HG03095 (cell line): ENCODE measurements at regions not wholly inside any gene's neighbourhood (a gene's known extent, or its start where the extent isn't known, plus 50 kb on each side); places are given as distances from the start of the nearest gene placed in this dataset.
"Not testable (repeated sequence)": the region's sequence is repeated elsewhere in the genome, so short reads cannot be mapped to it uniquely, and the experiment has no call there.

Source experiments
- ATAC-seq: cut with Tn5 transposase; IDR thresholded peaks from one replicate; pipeline ENCODE4 v1.9.1; 2021; ENCODE audit warnings: moderate library complexity; ENCODE audit not compliant: unreplicated experiment

DNA sequence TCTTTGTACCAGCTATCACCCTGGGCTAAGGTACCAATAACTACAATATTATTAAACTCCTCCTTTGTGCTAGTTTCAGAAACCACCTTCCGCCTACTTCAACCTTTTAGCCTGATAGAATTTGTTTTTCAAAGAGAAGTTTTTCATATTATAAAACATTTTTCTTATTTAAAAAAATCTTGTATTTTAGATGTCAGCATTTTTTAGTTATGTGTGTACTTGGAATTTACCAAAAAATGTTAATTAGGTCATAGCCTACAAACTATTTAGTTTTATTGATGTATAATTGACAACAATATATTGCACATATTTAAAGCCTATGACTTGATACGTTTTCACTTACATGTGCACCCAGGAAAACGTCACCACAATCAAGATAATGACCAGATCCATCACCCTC, 1097.6 kb downstream of the JRKL start:
- no peak for ATAC-seq

DNA sequence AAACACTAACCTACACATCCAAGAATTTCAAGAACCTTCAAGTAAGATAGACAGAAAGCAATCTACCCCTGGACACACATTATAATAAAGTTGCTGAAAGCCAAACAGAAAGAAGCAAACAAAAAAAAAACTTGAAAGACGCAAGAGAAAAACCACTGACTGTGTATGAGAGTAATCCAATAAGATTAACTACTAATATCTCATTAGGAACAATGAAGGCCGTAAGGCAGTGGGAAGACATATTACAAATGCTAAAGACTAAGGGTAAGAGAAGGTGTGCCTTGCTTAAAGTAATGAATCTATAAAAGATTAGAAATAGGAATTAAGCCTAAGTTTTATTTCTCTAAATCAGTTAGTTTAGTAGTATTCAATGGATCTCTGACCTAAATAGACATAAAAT, 1109.1 kb downstream of the JRKL start:
- no peak for ATAC-seq

DNA sequence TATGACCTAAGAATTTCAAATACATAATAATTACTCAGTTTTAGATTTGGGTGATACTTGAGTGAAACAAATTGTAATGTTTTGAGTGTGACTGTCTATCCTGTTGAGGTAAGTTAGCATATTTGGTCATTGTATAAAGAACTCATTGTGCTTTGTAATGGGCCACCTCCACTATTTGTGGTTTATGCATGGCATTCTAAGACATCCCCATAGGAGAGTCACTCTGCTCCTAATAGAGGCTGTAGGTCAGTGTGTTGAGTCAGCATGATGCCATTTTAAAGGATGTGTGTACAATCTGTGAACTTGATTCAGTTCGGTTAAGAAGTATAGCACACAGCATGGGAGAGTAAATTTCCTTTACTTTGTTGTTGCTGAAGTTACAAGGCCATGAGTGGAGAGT, 1112.4 kb downstream of the JRKL start:
- ATAC-seq, result no peak

DNA sequence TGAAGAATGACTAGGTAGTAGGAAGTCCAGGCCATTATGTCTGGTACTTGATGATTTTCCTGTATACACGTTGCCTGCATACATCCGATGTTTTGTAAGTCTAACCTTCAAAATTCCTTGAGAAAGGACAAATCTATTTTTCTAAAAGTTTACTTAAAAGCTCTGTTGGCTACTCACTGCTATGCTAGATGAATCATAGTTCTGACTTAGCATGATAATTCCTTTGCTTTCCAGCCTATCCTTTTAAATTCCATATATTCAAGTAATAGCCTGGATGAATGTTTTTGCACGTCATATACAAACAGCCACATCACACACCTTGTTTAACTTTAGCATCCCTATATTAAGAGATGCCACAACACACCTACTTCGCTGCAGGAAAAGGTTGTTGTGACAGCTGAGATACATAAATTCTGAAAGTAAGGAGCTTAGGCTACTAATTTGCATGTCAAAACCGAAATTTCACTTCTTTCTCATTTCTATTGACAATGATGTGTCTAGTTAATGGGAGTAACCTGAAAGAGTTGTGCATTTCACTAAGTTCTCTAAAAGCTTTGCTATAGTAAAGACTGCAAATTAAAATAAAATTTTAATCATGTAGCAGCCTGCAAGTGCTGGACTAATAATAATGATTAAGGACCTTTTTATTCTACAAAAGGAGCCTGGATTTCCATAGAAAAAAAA, 1116.4 kb downstream of the JRKL start:
- no peak for ATAC-seq

DNA sequence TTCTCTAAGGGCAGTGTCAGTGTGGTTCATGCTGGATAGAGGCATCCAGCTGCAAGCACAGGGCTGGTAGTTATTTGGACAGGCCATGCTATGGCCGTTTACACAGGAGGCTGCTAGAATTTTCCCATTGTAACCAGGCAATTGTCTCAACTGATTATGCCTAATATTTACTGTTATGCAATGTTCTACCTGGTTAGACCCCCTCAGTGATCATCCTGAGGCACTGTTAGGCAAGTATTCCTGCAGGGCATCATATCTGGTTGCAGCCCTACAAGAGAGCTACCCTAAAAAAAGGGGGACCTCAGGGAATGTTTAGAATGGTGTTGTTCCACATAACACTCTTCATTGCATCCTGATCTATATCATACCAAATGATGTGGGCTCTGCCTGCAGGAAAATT, 1124.6 kb downstream of the JRKL start:
- no peak for ATAC-seq

DNA sequence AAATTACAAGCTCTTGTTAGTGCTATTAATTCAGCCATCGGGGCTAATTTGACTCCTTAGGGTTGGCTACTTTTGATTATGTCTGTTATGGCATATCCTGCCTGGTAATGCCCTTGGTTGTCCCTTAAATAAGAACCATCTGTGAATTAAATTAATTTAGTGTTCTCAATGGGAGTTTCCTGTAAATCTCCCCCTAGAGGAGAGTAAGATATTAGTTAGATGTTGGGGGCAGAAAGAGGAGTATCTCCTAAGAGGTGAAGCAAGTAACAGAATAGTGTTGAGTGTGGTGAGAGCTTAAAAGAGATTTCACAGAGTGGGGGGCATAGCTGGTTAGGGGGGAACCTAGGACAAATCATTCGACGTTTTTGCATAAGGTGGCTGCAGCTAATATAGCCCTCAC, 1126.9 kb downstream of the JRKL start:
- no peak for ATAC-seq

DNA sequence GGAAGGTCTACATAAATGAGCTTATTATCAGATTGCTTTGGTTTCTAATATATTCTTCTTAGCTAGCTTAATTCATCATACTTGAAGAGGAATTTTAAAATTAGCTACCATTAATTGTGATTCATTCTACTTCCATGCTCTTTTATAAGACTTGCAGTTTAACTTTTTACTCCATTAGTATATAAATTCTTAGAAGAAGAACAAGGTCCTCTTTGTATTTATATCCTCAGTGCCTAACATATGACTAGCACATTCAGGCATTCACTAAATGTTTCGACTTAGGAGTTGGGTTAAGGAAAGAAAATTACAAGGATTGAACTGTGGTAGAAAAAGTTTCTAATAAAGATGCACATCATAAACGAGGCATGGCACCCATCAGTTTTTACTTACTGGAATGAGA, 1135.5 kb downstream of the JRKL start:
- ATAC-seq, result no peak

DNA sequence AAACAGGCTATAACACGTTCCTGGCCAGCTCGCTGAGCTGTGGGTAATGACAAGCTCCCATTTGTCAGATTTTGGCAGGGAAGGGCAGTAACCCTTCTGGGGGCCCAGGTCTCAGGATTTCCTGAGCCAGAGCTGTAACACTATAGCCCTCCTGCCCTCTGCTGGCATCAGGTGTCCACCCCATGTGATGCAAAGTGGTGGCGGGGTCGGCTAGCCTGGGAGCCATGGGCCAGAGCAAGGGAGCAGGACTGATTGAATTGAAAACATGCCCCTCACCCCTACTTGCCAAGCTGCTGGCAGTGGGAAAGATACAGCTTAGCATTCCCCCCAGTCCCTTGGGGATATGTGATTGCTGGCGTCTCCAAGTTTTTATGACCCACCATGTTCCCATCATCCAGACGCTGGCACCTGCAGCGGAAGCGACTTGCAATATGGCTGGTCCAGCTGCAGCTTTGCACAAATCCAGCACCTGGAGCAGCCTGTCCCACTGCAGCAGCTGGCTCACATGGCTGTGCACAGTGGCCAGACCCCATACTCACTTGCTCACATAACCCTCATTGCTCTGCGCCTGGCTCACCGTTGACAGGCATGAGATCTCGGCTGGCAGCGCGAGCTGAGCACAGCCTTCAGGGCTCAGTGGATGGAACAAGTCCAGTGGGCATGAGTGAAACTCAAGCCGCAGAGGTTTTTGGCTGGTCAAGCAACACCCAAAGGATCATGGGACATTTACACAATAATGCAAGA, 1147.8 kb downstream of the JRKL start:
- ATAC-seq, result no peak

DNA sequence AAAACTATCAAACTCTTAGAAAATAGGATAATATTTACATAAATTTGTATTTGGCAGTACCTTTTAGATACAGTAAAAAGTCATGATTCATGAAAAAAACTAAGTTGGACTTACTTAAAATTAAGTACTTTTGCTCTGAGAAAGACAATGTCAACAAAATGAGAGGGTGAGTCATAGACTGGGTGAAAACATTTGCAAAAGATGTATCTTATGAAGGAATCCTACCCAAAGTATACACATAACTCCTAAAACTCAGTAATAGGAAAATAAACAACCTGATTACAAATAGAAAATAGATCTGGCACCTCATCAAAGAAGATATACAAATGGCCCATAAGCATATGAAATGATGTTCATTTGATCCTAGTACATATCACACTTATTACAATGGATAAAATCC, 1154.6 kb downstream of the JRKL start:
- no peak for ATAC-seq

DNA sequence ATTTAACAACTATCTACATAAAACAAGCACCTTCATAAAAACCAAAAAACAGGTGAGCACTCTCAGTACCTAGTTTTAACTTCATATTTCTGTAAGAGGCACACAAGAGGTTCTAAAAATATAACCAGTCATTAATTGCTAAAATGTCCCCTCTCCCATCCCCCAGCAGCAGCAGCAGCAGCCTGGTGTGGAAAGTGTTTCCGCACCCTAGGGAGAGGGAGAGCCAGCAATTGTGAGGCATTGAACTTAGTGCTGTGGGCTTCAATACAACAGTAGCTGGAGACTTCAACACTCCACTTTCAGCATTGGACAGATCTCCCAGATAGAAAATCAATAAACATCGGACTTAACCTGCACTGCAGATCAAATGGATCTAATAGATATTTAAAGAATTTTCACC, 1158.5 kb downstream of the JRKL start:
- ATAC-seq, result no peak

DNA sequence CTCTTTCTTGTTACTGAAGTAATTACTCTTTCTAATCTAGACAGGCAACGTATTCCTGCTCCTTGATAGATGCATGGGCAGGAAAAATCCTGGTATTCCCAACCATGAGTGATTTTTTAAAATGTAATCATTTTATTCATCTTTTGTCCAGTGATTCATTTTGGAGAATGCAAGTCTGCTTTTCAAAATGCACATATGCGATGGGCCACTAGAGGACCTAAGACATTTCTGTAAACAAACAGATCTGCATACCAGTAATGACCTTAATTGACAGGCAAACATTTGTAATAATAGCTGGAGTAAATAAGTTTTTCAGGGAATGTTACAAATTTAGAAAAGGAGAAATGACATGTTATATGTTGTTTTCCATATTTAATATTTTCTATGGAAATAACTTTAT, 1167.6 kb downstream of the JRKL start:
- no peak for ATAC-seq

DNA sequence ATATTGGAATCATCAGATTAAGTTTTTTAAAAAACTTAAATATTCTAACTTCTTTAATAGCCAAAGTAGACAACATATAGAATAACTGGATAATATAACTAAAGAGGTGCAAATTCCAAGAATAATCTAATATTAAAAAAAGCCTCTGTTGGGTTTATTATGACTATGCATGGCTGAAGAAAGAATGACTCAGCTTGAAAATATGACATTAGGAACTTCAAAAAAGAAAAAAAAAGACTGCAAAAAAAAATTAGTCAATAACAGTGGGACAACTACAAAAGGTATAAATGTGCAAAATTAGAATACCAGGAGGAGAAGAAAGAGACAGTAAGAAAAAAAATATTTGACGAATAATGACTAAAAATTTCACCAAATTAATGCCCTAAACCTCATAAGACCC, 1178.0 kb downstream of the JRKL start:
- ATAC-seq, result no peak

DNA sequence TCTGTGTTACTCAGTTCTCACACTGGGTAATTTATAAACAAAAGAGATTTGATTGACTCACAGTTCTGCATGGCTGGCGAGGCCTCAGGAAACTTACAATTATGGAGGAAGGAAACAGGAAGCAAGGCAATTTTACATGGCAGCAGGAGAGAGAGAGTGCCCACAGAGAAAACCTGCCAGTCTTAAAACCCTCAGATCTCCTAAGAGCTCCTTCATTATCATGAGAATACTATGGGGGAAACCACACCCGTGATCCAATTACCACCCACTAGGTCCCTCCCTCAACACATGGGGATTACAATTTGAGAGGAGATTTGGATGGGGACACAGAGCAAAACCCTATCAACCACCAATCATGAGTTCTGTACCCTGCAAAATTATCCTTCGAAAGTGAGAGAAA, 1180.8 kb downstream of the JRKL start:
- no peak for ATAC-seq

DNA sequence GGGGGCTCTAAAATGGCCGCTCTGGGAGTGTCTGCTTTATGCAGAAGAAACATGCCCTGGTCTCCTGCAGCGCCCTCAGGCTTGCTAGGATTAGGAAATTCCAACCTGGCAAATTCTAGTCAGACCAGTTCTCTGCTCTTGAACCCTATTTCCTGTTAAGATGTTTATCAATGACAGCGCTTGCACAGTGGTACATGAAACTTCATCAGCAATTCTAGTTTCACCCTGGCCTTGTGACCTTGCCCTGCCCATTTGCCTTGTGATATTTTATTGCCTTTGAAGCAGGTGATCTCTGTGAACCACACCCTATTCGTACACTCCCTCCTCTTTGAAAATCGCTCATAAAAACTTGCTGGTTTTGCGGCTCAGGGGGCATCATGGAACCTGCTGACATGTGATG, 1184.0 kb downstream of the JRKL start:
- not testable (repeated sequence) for ATAC-seq

DNA sequence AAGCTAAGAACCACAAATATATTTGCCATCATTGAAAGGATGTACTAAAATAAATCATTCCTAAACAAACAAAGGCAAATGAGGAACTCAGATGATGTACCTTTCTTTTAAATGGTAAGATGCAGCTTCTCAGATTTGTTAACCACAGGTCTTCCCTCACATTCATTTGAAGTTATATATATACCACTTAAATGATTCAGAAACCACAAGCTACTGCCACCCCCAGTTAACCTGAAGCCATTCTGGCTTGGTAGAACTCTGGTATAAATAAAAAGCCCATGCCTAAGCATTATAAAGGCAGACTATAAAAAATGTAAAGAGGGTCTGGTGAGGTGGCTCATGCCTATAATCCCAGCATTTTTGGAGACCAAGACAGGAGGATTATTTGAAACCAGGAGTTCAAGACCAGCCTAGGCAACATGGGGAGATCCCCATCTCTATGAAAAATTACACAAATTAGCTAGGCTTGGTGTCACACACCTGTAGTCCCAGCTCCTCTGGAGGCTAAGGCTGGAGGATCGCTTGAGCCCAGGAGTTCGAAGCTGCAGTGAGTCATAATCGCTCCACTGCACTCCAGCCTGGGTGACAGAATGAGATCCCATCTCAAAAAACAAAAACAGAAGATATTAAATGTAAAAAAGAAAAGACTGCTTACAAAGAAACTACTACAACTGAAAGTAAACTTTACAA, 1185.3 kb downstream of the JRKL start:
- no peak for ATAC-seq

DNA sequence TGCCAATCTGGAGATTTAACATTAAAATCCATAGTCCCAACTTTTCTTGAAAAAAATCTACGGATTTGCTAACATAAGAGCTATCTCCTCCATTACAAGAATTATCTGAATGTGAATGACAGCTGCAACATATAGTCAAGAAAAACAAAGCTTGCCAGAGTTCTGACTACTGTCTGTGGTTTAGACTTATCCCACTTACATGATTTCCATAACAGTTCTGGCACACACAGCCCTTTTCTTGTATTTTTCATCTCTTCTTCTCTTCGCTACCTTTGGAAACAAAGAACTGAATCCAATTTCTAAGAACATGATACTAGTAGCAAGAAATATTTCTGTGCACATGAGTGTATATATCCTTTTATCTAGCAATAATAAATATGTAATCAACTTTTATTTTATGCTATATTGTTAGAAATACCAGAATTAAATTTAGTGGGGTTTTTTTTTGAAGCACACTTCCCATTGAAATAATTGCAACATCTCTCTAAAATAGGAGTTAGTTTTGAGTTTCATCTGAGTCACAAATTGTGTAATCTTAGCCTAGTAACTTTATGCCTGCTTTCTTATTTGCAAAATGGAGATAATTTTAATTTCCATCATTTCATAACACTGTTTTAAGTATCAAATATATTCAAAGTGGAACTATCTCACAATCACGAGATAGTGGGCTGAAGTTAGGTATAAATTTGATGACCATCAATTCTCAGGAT, 1217.6 kb downstream of the JRKL start:
- no peak for ATAC-seq

DNA sequence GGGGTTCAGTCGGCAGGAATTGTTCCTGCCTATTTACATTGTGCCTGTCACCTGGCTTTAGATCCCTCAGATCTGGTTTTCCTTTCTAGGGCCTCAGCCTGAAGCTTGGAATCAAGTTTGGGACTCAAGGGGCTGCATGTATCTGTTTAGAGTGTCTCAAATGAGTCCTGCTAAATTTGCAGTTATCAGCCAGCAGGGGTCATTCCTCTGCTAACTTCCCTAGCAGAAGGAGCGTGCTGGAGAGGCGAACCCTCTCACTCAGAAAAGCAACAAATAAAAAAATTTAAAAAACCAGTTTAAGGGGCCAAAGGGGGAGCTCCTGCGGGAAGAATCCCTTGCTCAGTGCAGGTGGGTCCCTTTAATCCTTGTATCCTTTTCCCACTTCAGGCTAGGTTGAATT, 1220.2 kb downstream of the JRKL start:
- no peak for ATAC-seq

DNA sequence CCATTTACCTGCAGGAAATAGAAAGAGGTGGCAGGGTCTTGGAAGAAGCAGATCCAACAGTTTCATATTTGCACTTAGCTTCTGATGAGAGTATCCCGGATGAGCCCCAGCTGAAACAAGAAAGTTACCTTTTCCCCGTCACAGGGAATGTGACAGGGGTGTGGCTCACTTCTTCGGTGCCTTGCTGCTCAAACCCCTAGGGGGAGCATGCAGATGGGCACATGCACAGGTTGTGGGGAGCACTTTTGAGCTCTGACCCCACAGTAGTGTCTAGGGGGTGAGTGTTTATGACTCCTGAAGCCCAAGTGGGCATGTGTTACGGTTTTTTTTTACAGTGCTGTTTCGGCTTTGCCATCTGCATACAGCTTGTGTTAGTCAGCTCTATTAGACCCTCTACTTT, 1221.0 kb downstream of the JRKL start:
- ATAC-seq, result no peak

DNA sequence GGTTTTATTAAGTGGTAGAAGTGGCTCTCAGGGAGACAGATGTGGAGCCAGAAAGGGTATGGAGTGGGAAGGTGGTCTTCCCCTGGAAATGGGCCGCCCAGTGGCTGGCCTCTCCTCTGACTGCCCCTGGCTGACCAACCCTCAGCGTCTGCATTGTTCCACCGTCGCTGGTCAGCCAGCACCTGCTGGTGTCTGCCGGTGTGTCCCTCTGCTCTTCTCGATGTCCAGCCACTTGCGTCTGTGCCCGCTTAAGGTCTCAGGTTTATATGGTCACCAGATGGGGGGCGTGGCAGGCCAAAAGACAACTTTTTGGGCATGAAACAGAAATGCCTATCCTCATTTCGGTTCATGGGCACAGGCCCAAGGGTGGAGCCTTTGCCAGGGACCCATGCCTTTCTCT, 1221.5 kb downstream of the JRKL start:
- no peak for ATAC-seq

DNA sequence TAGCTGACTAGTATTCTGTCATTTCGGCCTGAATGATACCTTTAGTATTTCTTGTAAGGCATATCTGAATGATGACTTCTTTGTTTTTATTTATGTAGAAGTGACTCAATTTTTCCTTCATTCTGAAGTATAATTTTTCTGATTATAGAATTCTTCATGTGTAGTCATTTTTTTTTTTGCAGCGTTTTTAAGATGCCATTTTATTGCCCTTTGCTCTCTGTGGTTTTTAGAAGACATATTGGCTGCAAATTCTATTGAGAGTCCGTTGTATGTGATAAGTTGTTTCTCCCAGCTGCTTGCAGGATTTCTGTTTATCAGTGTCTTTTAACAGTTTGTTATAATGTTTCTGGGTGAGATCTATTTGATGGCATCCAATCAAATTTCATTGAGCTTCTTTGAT, 1224.8 kb downstream of the JRKL start:
- no peak for ATAC-seq

DNA sequence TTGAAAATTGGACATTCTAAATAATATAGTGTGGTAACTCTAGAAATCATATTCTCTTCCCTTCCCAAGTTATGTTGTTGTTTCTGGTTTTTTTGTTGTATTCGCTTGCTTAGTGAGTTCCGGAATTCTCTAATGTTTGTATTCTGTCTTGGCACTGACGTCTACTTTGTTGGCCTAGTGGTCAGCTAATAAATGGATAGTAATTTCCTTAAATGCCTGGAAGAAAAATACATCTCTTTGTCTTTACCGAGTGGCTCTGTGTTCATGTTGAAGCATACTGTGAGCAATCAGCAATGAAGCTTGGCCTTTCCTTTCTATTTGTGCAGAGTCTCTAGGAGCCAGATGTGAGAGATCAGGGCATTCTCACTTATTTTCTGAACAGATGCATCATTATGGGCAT, 1225.7 kb downstream of the JRKL start:
- no peak for ATAC-seq

DNA sequence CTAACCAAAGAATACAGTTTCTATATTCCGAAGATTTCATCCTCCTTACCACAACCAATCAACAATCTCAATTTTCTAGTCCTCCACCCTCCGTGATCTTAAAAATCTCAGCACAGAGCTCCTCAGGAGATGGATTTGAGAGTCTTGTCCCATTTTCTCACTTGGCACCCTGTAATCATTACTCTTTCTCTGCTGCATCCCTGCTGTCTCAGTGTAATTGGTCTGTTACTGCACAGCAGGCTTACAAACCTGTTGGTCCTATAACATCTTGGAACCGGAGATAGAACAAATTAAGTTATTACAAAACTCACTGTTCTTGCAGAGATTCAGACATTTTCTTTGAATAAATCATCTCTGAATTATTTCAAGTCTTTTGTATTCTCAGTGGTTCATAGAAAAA, 1227.2 kb downstream of the JRKL start:
- ATAC-seq, result no peak
